DOHH2 (cell line): ENCODE measurements at regions not wholly inside any gene's neighbourhood (a gene's known extent, or its start where the extent isn't known, plus 50 kb on each side); places are given as distances from the start of the nearest gene placed in this dataset.

ENCODE experiments used
- H3F3A ChIP-seq: fragments of 200-600 bp; sonication (generic), shearing (Covaris generic); 2 replicates; pipeline ENCODE4 v1.6.0; 2016; ENCODE audit warnings: antibody characterized with exemption, mild to moderate bottlenecking; ENCODE audit not compliant: control insufficient read depth, insufficient read depth
- H3K27ac ChIP-seq: fragments of 200-600 bp; sonication (generic); 2 replicates; pipeline ENCODE4 v1.5.1; 2014; ENCODE audit warnings: low read depth, mild to moderate bottlenecking, low read length, moderate library complexity
- H3K27me3 ChIP-seq: fragments of 200-600 bp; sonication (generic); 2 replicates; pipeline ENCODE4 v1.6.1; 2014; ENCODE audit warnings: mild to moderate bottlenecking, low read length, mixed read lengths; ENCODE audit not compliant: control insufficient read depth
- H3K36me3 ChIP-seq: fragments of 200-600 bp; sonication (generic); 2 replicates; pipeline ENCODE4 v1.6.1; 2014; ENCODE audit warnings: mild to moderate bottlenecking, low read length, moderate library complexity, mixed read lengths; ENCODE audit not compliant: control insufficient read depth
- H3K4me1 ChIP-seq: fragments of 200-600 bp; sonication (generic); 2 replicates; pipeline ENCODE4 v1.6.1; 2014; ENCODE audit warnings: mild to moderate bottlenecking, low read length, mixed read lengths; ENCODE audit not compliant: control insufficient read depth
- H3K4me2 ChIP-seq: fragments of 200-600 bp; sonication (generic); 2 replicates; pipeline ENCODE4 v1.6.0; 2014; ENCODE audit warnings: mild to moderate bottlenecking, low read length, moderate library complexity
- H3K4me3 ChIP-seq: fragments of 200-600 bp; sonication (generic); 2 replicates; pipeline ENCODE4 v1.5.1; 2014; ENCODE audit warnings: mild to moderate bottlenecking, low read length, mixed read lengths
- H3K79me2 ChIP-seq: fragments of 200-600 bp; sonication (generic); 2 replicates; pipeline ENCODE4 v1.6.1; 2014; ENCODE audit warnings: mild to moderate bottlenecking, low read length, mixed read lengths; ENCODE audit not compliant: control insufficient read depth
- H3K9me2 ChIP-seq: fragments of 200-600 bp; sonication (generic); replicated peaks from 2 replicates; pipeline ENCODE4 v1.6.1; 2014; ENCODE audit warnings: mild to moderate bottlenecking, low read length, mixed read lengths; ENCODE audit not compliant: control insufficient read depth
- H3K9me3 ChIP-seq: fragments of 200-600 bp; sonication (generic); 2 replicates; pipeline ENCODE4 v1.6.1; 2014; ENCODE audit warnings: antibody characterized with exemption, low read length, mixed read lengths; ENCODE audit not compliant: control insufficient read depth, insufficient read depth
- H4K20me1 ChIP-seq: fragments of 200-600 bp; sonication (generic); 2 replicates; pipeline ENCODE4 v1.6.0; 2014; ENCODE audit warnings: low read depth, mild to moderate bottlenecking, antibody characterized with exemption, low read length, moderate library complexity; ENCODE audit not compliant: control insufficient read depth, insufficient read depth
- EZH2phosphoT487 ChIP-seq: fragments of 200-600 bp; sonication (generic); IDR thresholded peaks from 2 replicates; pipeline ENCODE4 v1.6.1; 2017; ENCODE audit warnings: borderline replicate concordance, mild to moderate bottlenecking, antibody characterized with exemption, low read length, moderate library complexity, mixed read lengths
- TF ChIP-seq, protein P1 (sequence below): fragments of 200-600 bp; sonication (generic); IDR thresholded peaks from one replicate; pipeline ENCODE4 v1.5.1; 2014; ENCODE audit warnings: antibody characterized with exemption, mild to moderate bottlenecking, low read depth, low read length; ENCODE audit not compliant: poor library complexity, severe bottlenecking

DNA sequence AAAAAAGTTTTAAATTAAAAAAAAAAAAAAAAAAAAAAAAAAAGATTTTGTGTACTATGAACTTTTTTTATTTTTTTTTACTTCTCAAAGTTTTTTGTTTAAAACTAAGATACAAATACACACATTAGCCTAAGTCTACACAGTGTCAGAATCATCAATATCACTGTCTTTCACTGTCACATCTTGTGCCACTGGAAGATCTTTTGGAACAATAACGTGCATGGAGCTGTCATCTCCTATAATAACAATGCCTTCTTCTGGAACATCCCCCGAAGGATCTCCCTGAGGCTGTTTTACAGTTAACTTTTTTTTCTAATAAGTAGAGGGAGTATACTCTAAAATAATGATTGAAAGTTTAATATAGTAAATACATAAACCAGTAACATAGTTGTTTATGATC is 295.7 kb downstream of the KCNJ2 start:
- Histone ChIP-seq H3F3A (no peaks in the 10 kb centered on the region), H3K27me3 (no peaks in the 10 kb centered on the region), H3K4me1 (no peaks in the 10 kb centered on the region), H3K9me2 (no peaks in the 10 kb centered on the region), H3K36me3 (no peaks in the 10 kb centered on the region), H4K20me1 (no peaks in the 10 kb centered on the region), H3K4me3 (no peak overlapping the region), H3K27ac (no peak overlapping the region), H3K4me2 (no peak overlapping the region), H3K9me3 (no peaks in the 10 kb centered on the region), H3K79me2 (no peaks in the 10 kb centered on the region)
- TF ChIP-seq EZH2phosphoT487 = no peak
- TF ChIP-seq, protein P1, sequence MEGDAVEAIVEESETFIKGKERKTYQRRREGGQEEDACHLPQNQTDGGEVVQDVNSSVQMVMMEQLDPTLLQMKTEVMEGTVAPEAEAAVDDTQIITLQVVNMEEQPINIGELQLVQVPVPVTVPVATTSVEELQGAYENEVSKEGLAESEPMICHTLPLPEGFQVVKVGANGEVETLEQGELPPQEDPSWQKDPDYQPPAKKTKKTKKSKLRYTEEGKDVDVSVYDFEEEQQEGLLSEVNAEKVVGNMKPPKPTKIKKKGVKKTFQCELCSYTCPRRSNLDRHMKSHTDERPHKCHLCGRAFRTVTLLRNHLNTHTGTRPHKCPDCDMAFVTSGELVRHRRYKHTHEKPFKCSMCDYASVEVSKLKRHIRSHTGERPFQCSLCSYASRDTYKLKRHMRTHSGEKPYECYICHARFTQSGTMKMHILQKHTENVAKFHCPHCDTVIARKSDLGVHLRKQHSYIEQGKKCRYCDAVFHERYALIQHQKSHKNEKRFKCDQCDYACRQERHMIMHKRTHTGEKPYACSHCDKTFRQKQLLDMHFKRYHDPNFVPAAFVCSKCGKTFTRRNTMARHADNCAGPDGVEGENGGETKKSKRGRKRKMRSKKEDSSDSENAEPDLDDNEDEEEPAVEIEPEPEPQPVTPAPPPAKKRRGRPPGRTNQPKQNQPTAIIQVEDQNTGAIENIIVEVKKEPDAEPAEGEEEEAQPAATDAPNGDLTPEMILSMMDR = no peak

- Histone ChIP-seq H3K9me2 (no peaks in the 10 kb centered on the region), H3K4me1 (no peaks in the 10 kb centered on the region), H3K36me3 (no peaks in the 10 kb centered on the region), H3F3A (no peaks in the 10 kb centered on the region), H3K9me3 (no peaks in the 10 kb centered on the region; the same call in 1 of the 2 replicates), H3K27ac (no peak overlapping the region), H3K4me3 (no peak overlapping the region), H3K27me3 (no peaks in the 10 kb centered on the region), H3K79me2 (no peaks in the 10 kb centered on the region), H3K4me2 (no peak overlapping the region), H4K20me1 (no peaks in the 10 kb centered on the region)
- no peak for TF ChIP-seq EZH2phosphoT487
- TF ChIP-seq, protein P1 = no peak
Measured at GRCh38 chr17:70468661-70469060, 299.3 kb downstream of the KCNJ2 start.

DNA sequence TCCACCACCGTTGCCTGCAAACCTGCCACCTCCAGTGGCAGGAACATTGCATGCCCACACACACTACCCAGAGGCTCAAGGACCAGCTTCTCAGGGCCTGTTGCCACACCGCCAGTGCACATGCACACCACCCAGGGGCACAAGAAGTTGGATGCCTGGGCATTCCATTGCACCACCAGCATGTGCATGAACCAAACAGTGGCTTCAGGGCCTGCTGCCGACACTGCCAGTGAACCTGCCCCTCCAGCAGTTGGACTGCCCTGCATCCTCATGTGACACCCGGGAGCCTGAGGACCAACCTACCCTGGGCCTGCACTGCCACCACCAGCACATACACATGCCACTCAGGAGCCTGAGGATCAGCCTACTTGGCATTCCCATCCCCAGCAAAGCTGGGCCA is 303.7 kb downstream of the KCNJ2 start:
- Histone ChIP-seq H4K20me1 (no peaks in the 10 kb centered on the region), H3K9me3 (no peaks in the 10 kb centered on the region; the same call in 1 of the 2 replicates), H3K27ac (no peak overlapping the region), H3F3A (no peaks in the 10 kb centered on the region), H3K36me3 (no peaks in the 10 kb centered on the region), H3K27me3 (no peaks in the 10 kb centered on the region), H3K79me2 (no peaks in the 10 kb centered on the region), H3K4me3 (no peak overlapping the region), H3K4me2 (no peak overlapping the region), H3K9me2 (no peaks in the 10 kb centered on the region), H3K4me1 (no peaks in the 10 kb centered on the region)
- TF ChIP-seq EZH2phosphoT487 = no peak
- TF ChIP-seq, protein P1 = no peak
